Activated T-helper 2 cell treated with anti-CD3 and anti-CD28 coated beads, Interferon-gamma antibody, Interleukin-2, Interleukin-4, amounts not matched to agents 10 μg/mL and 5 μg/mL and 100 μg/mL, durations not matched to agents 14 hours and 24 hours and 36 hours (primary cell): ENCODE measurements at regions not wholly inside any gene's neighbourhood (a gene's known extent, or its start where the extent isn't known, plus 50 kb on each side); places are given as distances from the start of the nearest gene placed in this dataset.

ENCODE experiments used
- DNase-seq: peaks from one replicate; pipeline ENCODE4 v3.0.0; 2021; ENCODE audit warnings: low spot score
- H3K27ac Mint-ChIP-seq: one replicate; pipeline ENCODE4 v1.8.0; 2021; ENCODE audit warnings: mixed read lengths
- H3K27me3 Mint-ChIP-seq: one replicate; pipeline ENCODE4 v1.8.0; 2021; ENCODE audit warnings: low read depth, mixed read lengths
- H3K36me3 Mint-ChIP-seq: one replicate; pipeline ENCODE4 v1.8.0; 2021; ENCODE audit warnings: low read depth, mixed read lengths
- H3K4me1 Mint-ChIP-seq: one replicate; pipeline ENCODE4 v1.8.0; 2021; ENCODE audit warnings: low read depth, mixed read lengths
- H3K4me3 Mint-ChIP-seq: one replicate; pipeline ENCODE4 v1.8.0; 2021; ENCODE audit warnings: low read depth, mild to moderate bottlenecking, moderate library complexity, mixed read lengths
- H3K9me3 Mint-ChIP-seq: one replicate; pipeline ENCODE4 v1.8.0; 2021; ENCODE audit warnings: mixed read lengths
- intact Hi-C: fragments of 100-400 bp; cut with micrococcal nuclease; formaldehyde crosslinking; loops from one replicate; pipeline ENCODE4 v1.15.1; 2023

DNA sequence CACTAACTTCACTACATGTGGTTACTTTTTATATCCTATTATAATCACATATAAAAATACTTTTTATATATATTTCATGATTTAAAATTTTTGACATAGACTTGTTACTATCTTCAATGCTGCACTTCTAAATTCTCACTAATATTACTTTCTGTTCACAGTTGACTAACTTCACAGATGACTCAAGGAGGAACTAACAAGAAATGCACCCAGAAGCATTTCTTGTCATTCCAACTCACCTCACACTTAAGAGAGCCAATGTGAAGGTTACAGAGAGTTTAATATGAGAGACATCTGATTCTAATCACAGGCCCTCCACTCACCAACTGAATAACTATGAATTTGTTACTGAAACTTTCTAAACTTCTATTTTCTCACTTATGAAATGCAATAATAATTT lies 399.8 kb upstream of the SLC8A1 start:
- H3K36me3 Mint-ChIP-seq, result no peaks in the 10 kb centered on the region
- no peaks in the 10 kb centered on the region for H3K4me1 Mint-ChIP-seq
- H3K9me3 Mint-ChIP-seq, result peaks cover 7% of the 10 kb centered on the region
- H3K27me3 Mint-ChIP-seq, result no peaks in the 10 kb centered on the region
- intact Hi-C loops, result no loop called here
- DNase-seq, result no peak
- H3K27ac Mint-ChIP-seq, result no peak overlapping the region
- no peak overlapping the region for H3K4me3 Mint-ChIP-seq

DNA sequence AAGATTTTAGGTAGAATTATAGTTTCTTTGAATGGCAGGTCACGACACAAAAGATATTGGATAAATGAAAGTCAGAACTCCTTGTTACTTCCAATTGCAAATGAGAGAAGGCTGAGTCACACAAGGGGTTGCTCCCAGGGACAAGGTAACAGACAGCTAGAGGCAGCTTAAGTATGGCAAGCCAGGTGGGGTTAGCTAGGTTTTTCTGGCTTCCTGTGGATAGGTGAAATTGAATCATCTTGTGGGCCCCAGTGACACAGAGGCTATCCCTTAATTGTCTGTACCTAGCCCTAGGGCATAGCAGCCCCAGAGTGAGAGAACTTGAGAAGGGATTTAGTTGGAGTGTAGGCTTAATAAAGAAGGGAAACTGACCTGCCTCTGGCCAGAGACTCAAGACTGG lies 407.7 kb upstream of the SLC8A1 start:
- Mint-ChIP-seq H3K4me3 (no peak overlapping the region), H3K27me3 (no peaks in the 10 kb centered on the region), H3K9me3 (peaks cover 4% of the 10 kb centered on the region), H3K36me3 (no peaks in the 10 kb centered on the region), H3K27ac (no peak overlapping the region), H3K4me1 (no peaks in the 10 kb centered on the region)
- DNase-seq, result no peak
- intact Hi-C loops, result no loop called here

DNA sequence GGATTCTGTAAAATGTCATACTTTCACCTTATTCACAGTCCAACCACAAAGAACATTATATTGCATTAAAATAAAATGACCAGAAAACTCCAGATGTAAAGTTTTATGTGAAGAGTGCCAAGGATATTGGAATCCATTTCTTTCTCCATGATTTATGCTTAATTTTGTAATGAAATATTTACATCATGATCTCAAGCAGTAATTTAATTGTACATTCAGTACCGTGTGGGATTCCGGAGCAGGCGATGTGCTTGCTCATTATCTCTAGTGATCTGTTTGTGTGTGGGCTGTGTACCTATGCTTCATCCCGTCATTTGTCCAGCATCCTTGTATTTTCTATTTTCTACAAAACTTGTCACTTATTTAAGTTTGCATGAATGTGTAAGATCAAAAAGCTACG lies 415.9 kb upstream of the SLC8A1 start:
- DNase-seq, result no peak
- Mint-ChIP-seq H3K36me3 (no peaks in the 10 kb centered on the region), H3K9me3 (no peaks in the 10 kb centered on the region), H3K27ac (no peak overlapping the region), H3K4me1 (no peaks in the 10 kb centered on the region), H3K27me3 (no peaks in the 10 kb centered on the region), H3K4me3 (no peak overlapping the region)
- intact Hi-C loops, result no loop called here

DNA sequence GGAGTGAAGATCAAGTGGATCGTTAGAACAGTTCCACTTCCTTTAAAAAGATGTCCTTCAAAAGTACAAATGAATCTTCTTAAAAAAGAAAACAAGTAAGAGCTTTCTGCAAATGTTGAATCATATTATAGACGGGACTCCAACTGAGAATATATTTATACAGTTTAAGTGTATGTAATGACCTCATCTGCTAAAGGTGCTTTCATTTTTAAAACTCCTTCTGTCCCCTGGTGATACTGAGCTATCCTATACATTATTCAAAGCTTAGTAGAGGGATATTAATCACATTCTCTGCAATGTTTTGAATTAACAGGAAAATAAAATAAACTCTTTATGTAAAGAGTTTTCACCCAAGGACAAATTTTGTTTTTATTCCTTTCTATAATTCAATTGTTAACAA lies 420.7 kb upstream of the SLC8A1 start:
- Mint-ChIP-seq H3K27me3 (no peaks in the 10 kb centered on the region), H3K9me3 (no peaks in the 10 kb centered on the region), H3K4me3 (no peak overlapping the region), H3K36me3 (no peaks in the 10 kb centered on the region), H3K4me1 (no peaks in the 10 kb centered on the region), H3K27ac (no peak overlapping the region)
- intact Hi-C loops, result no loop called here
- no peak for DNase-seq

DNA sequence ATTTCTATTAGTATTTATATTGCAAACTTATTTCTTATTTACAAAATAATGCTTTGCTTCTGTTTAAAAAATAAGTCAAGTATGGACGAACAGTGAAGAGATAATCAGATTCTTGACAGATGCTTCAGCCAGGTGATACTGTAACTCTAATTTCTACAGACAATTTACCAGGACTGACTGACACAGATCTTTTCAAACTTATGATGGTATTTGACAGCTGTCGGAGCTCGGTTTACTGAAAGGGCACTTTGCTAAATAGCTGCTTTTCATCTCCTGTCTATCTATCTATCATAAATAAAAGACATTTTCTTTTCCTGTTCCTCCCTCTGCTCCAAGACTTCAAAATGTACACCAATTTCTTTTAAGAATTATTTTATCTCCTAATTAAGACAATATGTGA lies 422.5 kb upstream of the SLC8A1 start:
- DNase-seq, result no peak
- H3K36me3 Mint-ChIP-seq, result no peaks in the 10 kb centered on the region
- H3K4me3 Mint-ChIP-seq, result no peak overlapping the region
- H3K27ac Mint-ChIP-seq, result no peak overlapping the region
- no peaks in the 10 kb centered on the region for H3K27me3 Mint-ChIP-seq
- no peaks in the 10 kb centered on the region for H3K4me1 Mint-ChIP-seq
- intact Hi-C loops, result no loop called here
- no peaks in the 10 kb centered on the region for H3K9me3 Mint-ChIP-seq

GRCh38 chr2:40877734-40878288 lies 425.9 kb upstream of the SLC8A1 start:
- intact Hi-C loops, result no loop called here
- no peak for DNase-seq
- H3K9me3 Mint-ChIP-seq, result no peaks in the 10 kb centered on the region
- no peak overlapping the region for H3K4me3 Mint-ChIP-seq
- no peak overlapping the region for H3K27ac Mint-ChIP-seq
- no peaks in the 10 kb centered on the region for H3K36me3 Mint-ChIP-seq
- no peaks in the 10 kb centered on the region for H3K4me1 Mint-ChIP-seq
- H3K27me3 Mint-ChIP-seq, result no peaks in the 10 kb centered on the region

GRCh38 chr2:40879305-40879704 lies 427.4 kb upstream of the SLC8A1 start:
- DNase-seq, result no peak
- H3K27ac Mint-ChIP-seq, result no peak overlapping the region
- no peaks in the 10 kb centered on the region for H3K4me1 Mint-ChIP-seq
- H3K27me3 Mint-ChIP-seq, result no peaks in the 10 kb centered on the region
- no peak overlapping the region for H3K4me3 Mint-ChIP-seq
- intact Hi-C loops, result no loop called here
- H3K36me3 Mint-ChIP-seq, result no peaks in the 10 kb centered on the region
- no peaks in the 10 kb centered on the region for H3K9me3 Mint-ChIP-seq

DNA sequence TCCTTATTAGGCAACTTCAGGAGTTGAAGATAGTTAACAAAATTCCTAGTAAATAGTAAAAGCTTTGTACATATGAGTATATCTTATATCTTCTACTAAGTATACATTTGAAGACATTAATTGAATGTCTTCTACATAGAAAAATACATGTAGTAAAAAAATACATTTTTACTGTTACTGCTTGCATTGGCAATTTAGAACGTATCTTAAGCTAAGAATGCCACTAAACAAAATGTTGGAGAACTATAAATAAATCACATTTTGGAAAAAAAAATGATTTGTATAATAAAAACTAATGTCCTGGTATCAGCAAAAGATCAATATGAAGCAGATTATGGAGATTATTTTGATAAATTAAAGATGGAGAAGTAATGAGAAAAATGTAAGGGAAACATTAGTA lies 434.2 kb upstream of the SLC8A1 start:
- Mint-ChIP-seq H3K36me3 (no peaks in the 10 kb centered on the region), H3K27ac (no peak overlapping the region), H3K4me3 (no peak overlapping the region), H3K4me1 (no peaks in the 10 kb centered on the region), H3K9me3 (no peaks in the 10 kb centered on the region), H3K27me3 (no peaks in the 10 kb centered on the region)
- DNase-seq, result no peak
- intact Hi-C loops, result no loop called here

DNA sequence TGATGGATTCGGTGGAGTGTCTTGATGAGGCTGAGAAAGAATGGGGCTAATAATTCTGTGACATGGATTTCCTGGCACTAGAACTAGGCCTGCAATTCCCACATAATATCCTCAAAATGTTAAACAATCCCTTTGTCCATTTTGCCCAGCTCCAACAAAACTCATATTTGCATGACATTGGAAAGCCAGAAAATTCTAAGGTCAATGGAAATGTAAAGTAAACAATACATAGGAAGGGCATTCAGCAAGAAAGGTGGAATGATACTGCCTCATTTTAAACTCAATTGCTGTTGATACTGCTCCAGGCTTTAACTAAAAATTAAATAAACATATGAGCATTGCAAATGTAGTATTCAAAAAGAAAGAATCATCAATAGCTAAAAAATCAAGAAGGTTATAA lies 434.8 kb upstream of the SLC8A1 start:
- intact Hi-C loops, result no loop called here
- no peaks in the 10 kb centered on the region for H3K9me3 Mint-ChIP-seq
- no peak for DNase-seq
- H3K27me3 Mint-ChIP-seq, result no peaks in the 10 kb centered on the region
- no peak overlapping the region for H3K27ac Mint-ChIP-seq
- H3K4me3 Mint-ChIP-seq, result no peak overlapping the region
- no peaks in the 10 kb centered on the region for H3K4me1 Mint-ChIP-seq
- H3K36me3 Mint-ChIP-seq, result no peaks in the 10 kb centered on the region

DNA sequence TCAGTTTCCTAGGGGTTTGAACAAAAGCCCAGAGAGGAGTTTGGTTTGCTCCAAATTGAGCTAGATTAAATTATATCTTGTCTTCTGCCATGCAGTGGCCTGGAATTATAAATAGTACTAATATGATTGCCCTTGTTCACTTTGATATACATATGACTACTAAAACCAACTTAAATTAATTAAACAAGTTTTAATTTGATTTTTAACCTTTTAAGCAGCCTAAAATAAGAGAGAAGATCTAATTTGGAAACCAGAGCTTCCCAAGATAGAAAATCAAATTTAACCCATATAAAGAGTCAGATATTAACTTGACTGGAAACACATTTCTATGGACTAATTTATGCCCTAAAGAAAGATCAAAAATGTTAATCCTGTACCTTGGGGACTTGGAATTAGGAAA lies 444.5 kb upstream of the SLC8A1 start:
- H3K4me3 Mint-ChIP-seq, result no peak overlapping the region
- H3K36me3 Mint-ChIP-seq, result no peaks in the 10 kb centered on the region
- intact Hi-C loops, result no loop called here
- H3K27ac Mint-ChIP-seq, result no peak overlapping the region
- DNase-seq, result no peak
- no peaks in the 10 kb centered on the region for H3K27me3 Mint-ChIP-seq
- no peaks in the 10 kb centered on the region for H3K9me3 Mint-ChIP-seq
- H3K4me1 Mint-ChIP-seq, result no peaks in the 10 kb centered on the region

DNA sequence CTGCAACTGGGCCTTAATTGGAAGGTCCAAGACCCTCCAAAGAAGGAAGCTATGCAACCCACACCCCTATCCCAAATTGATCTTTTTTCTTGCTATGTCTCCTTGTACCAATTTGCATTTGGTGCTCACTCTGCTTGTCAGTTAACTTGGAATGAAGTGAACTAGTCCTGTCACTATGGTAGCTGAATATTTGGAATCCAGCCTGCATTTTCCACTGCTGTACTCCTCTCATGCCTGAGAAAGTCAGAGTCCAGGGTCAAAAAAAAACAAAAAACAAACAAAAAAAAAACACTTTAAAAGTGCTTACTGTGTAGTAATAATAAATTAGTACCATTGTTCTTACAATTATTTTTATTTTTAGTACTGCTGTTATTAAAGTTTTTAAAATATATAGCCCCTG lies 462.8 kb upstream of the SLC8A1 start:
- H3K36me3 Mint-ChIP-seq, result no peaks in the 10 kb centered on the region
- no peaks in the 10 kb centered on the region for H3K27me3 Mint-ChIP-seq
- no peak for DNase-seq
- H3K27ac Mint-ChIP-seq, result no peak overlapping the region
- H3K4me1 Mint-ChIP-seq, result no peaks in the 10 kb centered on the region
- no peak overlapping the region for H3K4me3 Mint-ChIP-seq
- H3K9me3 Mint-ChIP-seq, result no peaks in the 10 kb centered on the region
- intact Hi-C loops, result no loop called here

GRCh38 chr2:40915651-40916050 lies 463.8 kb upstream of the SLC8A1 start:
- H3K27me3 Mint-ChIP-seq, result no peaks in the 10 kb centered on the region
- intact Hi-C loops, result no loop called here
- no peak overlapping the region for H3K4me3 Mint-ChIP-seq

DNA sequence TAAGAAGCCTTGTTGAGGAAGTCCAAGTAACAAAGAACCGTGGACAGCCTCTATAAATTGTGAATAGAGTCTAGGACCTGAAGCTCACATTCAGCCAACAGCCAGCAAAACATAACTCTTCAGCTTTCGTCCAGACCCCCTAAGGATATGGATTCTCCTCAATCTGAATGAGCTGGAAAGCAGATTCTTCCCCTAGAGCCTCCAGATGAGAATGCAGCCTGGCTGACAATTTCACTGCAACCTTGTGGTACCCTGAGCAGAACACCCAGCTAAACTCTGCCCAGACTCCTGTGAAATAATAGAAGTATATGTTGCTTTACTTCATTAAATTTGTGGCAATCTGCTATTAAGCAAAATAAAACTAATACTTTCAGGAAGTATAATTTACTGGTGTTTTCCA lies 483.5 kb upstream of the SLC8A1 start:
- no peak for DNase-seq
- intact Hi-C loops, result no loop called here
- Mint-ChIP-seq H3K4me1 (no peaks in the 10 kb centered on the region), H3K9me3 (peaks cover 7% of the 10 kb centered on the region), H3K36me3 (no peaks in the 10 kb centered on the region), H3K27ac (no peak overlapping the region), H3K4me3 (no peak overlapping the region), H3K27me3 (no peaks in the 10 kb centered on the region)

More at GRCh38 chr2:40915651-40916050, 463.8 kb upstream of the SLC8A1 start:
- H3K27ac Mint-ChIP-seq, result no peak overlapping the region
- no peaks in the 10 kb centered on the region for H3K36me3 Mint-ChIP-seq
- no peak for DNase-seq
- no peaks in the 10 kb centered on the region for H3K9me3 Mint-ChIP-seq
- no peaks in the 10 kb centered on the region for H3K4me1 Mint-ChIP-seq

- Mint-ChIP-seq H3K9me3 (peaks cover 3% of the 10 kb centered on the region), H3K27me3 (no peaks in the 10 kb centered on the region), H3K4me3 (no peak overlapping the region), H3K36me3 (no peaks in the 10 kb centered on the region), H3K27ac (no peak overlapping the region), H3K4me1 (no peaks in the 10 kb centered on the region)
- no peak for DNase-seq
- intact Hi-C loops, result no loop called here
Observed at GRCh38 chr2:40937284-40937683, 485.4 kb upstream of the SLC8A1 start.
